ENCODE measurements at regions not wholly inside any gene's neighbourhood (a gene's known extent, or its start where the extent isn't known, plus 50 kb on each side); places are given as distances from the start of the nearest gene placed in this dataset.

GRCh38 chr6:139965393-139965792, 590.9 kb upstream of the CITED2 start:
- TF ChIP-seq POLR2A (IDR thresholded peaks at IDR 0.05), result no peak
- no peak for TF ChIP-seq CTCF (IDR thresholded peaks at IDR 0.05)

Measured in heart left ventricle (tissue), 13 donors.